SKM-1 treated with dmso at 0.1 percent for 144 hours (cell line): ENCODE measurements at regions not wholly inside any gene's neighbourhood (a gene's known extent, or its start where the extent isn't known, plus 50 kb on each side); places are given as distances from the start of the nearest gene placed in this dataset.
A peak's percentile ranks its signal among the peaks of the same experiment; 100 is the strongest.

ENCODE experiments used
- DNase-seq: peaks from one replicate; lab custom pipeline; 2025; ENCODE audit not compliant: unreplicated experiment; lab: John Stamatoyannopoulos, UW

GRCh38 chr2:122152571-122152970, 397.1 kb downstream of the TSN start:
- DNase-seq = no peak

- DNase-seq = no peak
These were observed 400.9 kb downstream of the TSN start for GRCh38 chr2:122156176-122156890.

GRCh38 chr2:122157158-122157557, 401.7 kb downstream of the TSN start:
- no peak for DNase-seq

GRCh38 chr2:122163617-122164016, 408.2 kb downstream of the TSN start:
- no peak for DNase-seq

GRCh38 chr2:122164964-122165363, 409.5 kb downstream of the TSN start:
- DNase-seq = no peak

- DNase-seq = no peak
These were observed 411.4 kb downstream of the TSN start for GRCh38 chr2:122166820-122167219.

- no peak for DNase-seq
These were observed 412.1 kb downstream of the TSN start for GRCh38 chr2:122167515-122167914.

GRCh38 chr2:122168799-122169198, 413.3 kb downstream of the TSN start:
- no peak for DNase-seq

GRCh38 chr2:122172812-122173211, 417.4 kb downstream of the TSN start:
- no peak for DNase-seq

- no peak for DNase-seq
These were observed 418.6 kb downstream of the TSN start for GRCh38 chr2:122174061-122174460.

GRCh38 chr2:122179492-122180165, 424.2 kb downstream of the TSN start:
- no peak for DNase-seq

- no peak for DNase-seq
These were observed 425.5 kb downstream of the TSN start for GRCh38 chr2:122180972-122181371.

- DNase-seq = no peak
These were observed 427.3 kb downstream of the TSN start for GRCh38 chr2:122182616-122183355.

- no peak for DNase-seq
These were observed 428.4 kb downstream of the TSN start for GRCh38 chr2:122183890-122184289.

GRCh38 chr2:122186761-122187222, 431.3 kb downstream of the TSN start:
- DNase-seq = peak; percentile 50

GRCh38 chr2:122191331-122191730, 435.9 kb downstream of the TSN start:
- DNase-seq = peak; percentile 3

- DNase-seq = peak; percentile 32
These were observed 438.2 kb downstream of the TSN start for GRCh38 chr2:122193622-122194021.

- no peak for DNase-seq
These were observed 439.1 kb downstream of the TSN start for GRCh38 chr2:122194546-122194945.

- no peak for DNase-seq
These were observed 448.1 kb downstream of the TSN start for GRCh38 chr2:122203523-122203922.

GRCh38 chr2:122205641-122206040, 450.2 kb downstream of the TSN start:
- DNase-seq = no peak

- DNase-seq = no peak
These were observed 450.6 kb downstream of the TSN start for GRCh38 chr2:122206101-122206500.

GRCh38 chr2:122209377-122209776, 453.9 kb downstream of the TSN start:
- no peak for DNase-seq
